Natural killer cell treated with Interleukin-12 subunit alpha and Interleukin-12 subunit beta and Interleukin-15 and Interleukin-18, amount 100 ng/mL, for 72 hours (primary cell): ENCODE measurements at regions not wholly inside any gene's neighbourhood (a gene's known extent, or its start where the extent isn't known, plus 50 kb on each side); places are given as distances from the start of the nearest gene placed in this dataset.
"Not testable (repeated sequence)": the region's sequence is repeated elsewhere in the genome, so short reads cannot be mapped to it uniquely, and the experiment has no call there.

Experiments
- ATAC-seq, 2 donors: fragments of 150-1000 bp; cut with Tn5 transposase in 1 of 2; sonication (Bioruptor Pico), chemical (Tn5 transposase) in 1 of 2; 2 replicates each; pipeline ENCODE4 v1.10.0; 2021
- DNase-seq: peaks from one replicate; pipeline ENCODE4 v3.0.0; 2022; ENCODE audit warnings: low spot score
- H3K27ac Mint-ChIP-seq, 2 donors: 1 replicate in 1 of 2; 2 replicates in 1 of 2; pipeline ENCODE4 v1.8.0; 2022; ENCODE audit warnings: mixed read lengths in 2 of 2, mild to moderate bottlenecking in 1 of 2, moderate library complexity in 1 of 2
- H3K27me3 Mint-ChIP-seq, 2 donors: 1 replicate in 1 of 2; 2 replicates in 1 of 2; pipeline ENCODE4 v1.8.0; 2022; ENCODE audit warnings: mixed read lengths in 2 of 2
- H3K36me3 Mint-ChIP-seq: one replicate; pipeline ENCODE4 v1.8.0; 2022; ENCODE audit warnings: mixed read lengths
- H3K4me1 Mint-ChIP-seq, 2 donors: 1 replicate in 1 of 2; 2 replicates in 1 of 2; pipeline ENCODE4 v1.8.0; 2022; ENCODE audit warnings: low read depth in 2 of 2, mixed read lengths in 2 of 2, mild to moderate bottlenecking in 1 of 2
- H3K4me3 Mint-ChIP-seq: one replicate; pipeline ENCODE4 v1.8.0; 2022; ENCODE audit warnings: mixed read lengths
- H3K9me3 Mint-ChIP-seq: 2 replicates; pipeline ENCODE4 v1.8.0; 2022; ENCODE audit warnings: mixed read lengths

- ATAC-seq, result no peak
- Mint-ChIP-seq H3K4me3 (no peak overlapping the region), H3K27ac (no peak overlapping the region), H3K27me3 (peaks cover 0 to 5% of the 10 kb centered on the region in 2 donors), H3K9me3 (no peaks in the 10 kb centered on the region), H3K4me1 (no peaks in the 10 kb centered on the region), H3K36me3 (peaks cover under 1% of the 10 kb centered on the region)
- no peak for DNase-seq
Observed at GRCh38 chr13:50485979-50486935, 357.2 kb downstream of the DLEU7 start.

GRCh38 chr13:50493683-50494082 is 349.8 kb downstream of the DLEU7 start:
- H3K9me3 Mint-ChIP-seq, result no peaks in the 10 kb centered on the region
- DNase-seq, result no peak
- no peak for ATAC-seq
- no peaks in the 10 kb centered on the region for H3K4me1 Mint-ChIP-seq
- no peak overlapping the region for H3K4me3 Mint-ChIP-seq
- no peaks in the 10 kb centered on the region for H3K27me3 Mint-ChIP-seq
- no peak overlapping the region for H3K27ac Mint-ChIP-seq
- no peaks in the 10 kb centered on the region for H3K36me3 Mint-ChIP-seq

GRCh38 chr13:50494138-50494537 is 349.4 kb downstream of the DLEU7 start:
- Mint-ChIP-seq H3K9me3 (no peaks in the 10 kb centered on the region), H3K27me3 (no peaks in the 10 kb centered on the region), H3K36me3 (no peaks in the 10 kb centered on the region), H3K4me3 (no peak overlapping the region), H3K27ac (no peak overlapping the region), H3K4me1 (no peaks in the 10 kb centered on the region)
- DNase-seq, result no peak
- no peak for ATAC-seq

DNA sequence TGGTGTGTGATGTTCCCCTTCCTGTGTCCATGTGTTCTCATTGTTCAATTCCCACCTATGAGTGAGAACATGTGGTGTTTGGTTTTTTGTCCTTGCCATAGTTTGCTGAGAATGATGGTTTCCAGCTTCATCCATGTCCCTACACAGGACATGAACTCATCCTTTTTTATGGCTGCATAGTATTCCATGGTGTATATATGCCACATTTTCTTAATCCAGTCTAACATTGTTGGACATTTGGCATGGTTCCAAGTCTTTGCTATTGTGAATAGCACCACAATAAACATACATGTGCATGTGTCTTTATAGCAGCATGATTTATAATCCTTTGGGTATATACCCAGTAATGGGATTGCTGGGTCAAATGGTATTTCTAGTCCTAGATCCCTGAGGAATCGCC is 340.3 kb downstream of the DLEU7 start:
- not testable (repeated sequence) for H3K4me3 Mint-ChIP-seq, ATAC-seq, H3K36me3 Mint-ChIP-seq

DNA sequence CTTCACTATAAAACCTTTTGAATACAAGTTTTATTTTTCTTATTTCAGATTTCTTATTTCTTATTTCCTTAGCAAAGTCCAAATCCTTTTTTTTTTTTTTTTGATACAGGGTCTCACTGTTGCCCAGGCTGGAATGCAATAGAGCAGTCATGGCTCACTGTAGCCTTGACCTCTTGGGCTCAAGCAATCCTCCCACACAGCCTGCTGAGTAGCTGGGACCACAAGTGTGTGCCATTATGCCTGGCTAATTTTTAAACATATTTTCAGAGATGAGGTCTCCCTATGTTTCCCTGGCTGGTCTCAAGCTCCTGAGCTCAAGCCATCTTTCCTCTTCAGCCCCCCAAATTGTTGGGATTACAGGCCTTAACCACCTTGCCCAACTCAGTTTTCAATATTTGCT is 334.3 kb downstream of the DLEU7 start:
- H3K4me3 Mint-ChIP-seq, result no peak overlapping the region
- H3K9me3 Mint-ChIP-seq, result peaks cover 4% of the 10 kb centered on the region
- H3K27me3 Mint-ChIP-seq, result no peaks in the 10 kb centered on the region
- H3K27ac Mint-ChIP-seq, result no peak overlapping the region
- peaks cover 4% of the 10 kb centered on the region for H3K36me3 Mint-ChIP-seq
- DNase-seq (no peak), ATAC-seq (no peak)
- peaks cover 0 to 2% of the 10 kb centered on the region in 2 donors for H3K4me1 Mint-ChIP-seq

More for the DNA sequence above, 340.3 kb downstream of the DLEU7 start:
- H3K9me3 Mint-ChIP-seq, H3K27me3 Mint-ChIP-seq, DNase-seq, H3K27ac Mint-ChIP-seq, H3K4me1 Mint-ChIP-seq: not testable (repeated sequence)

GRCh38 chr13:50509771-50510441 is 333.6 kb downstream of the DLEU7 start:
- ATAC-seq, result peak in 1 of 2 donors; percentile 64
- no peaks in the 10 kb centered on the region for H3K27me3 Mint-ChIP-seq

GRCh38 chr13:50510885-50511545 is 332.5 kb downstream of the DLEU7 start:
- not testable (repeated sequence) for H3K36me3 Mint-ChIP-seq, H3K27ac Mint-ChIP-seq, H3K4me3 Mint-ChIP-seq, H3K9me3 Mint-ChIP-seq, ATAC-seq, DNase-seq, H3K27me3 Mint-ChIP-seq, H3K4me1 Mint-ChIP-seq

More at GRCh38 chr13:50509771-50510441, 333.6 kb downstream of the DLEU7 start:
- peaks cover 4% of the 10 kb centered on the region for H3K36me3 Mint-ChIP-seq
- peaks cover 0 to 3% of the 10 kb centered on the region in 2 donors for H3K4me1 Mint-ChIP-seq
- no peaks in the 10 kb centered on the region for H3K9me3 Mint-ChIP-seq
- H3K27ac Mint-ChIP-seq, result no peak overlapping the region
- no peak overlapping the region for H3K4me3 Mint-ChIP-seq
- DNase-seq, result no peak

DNA sequence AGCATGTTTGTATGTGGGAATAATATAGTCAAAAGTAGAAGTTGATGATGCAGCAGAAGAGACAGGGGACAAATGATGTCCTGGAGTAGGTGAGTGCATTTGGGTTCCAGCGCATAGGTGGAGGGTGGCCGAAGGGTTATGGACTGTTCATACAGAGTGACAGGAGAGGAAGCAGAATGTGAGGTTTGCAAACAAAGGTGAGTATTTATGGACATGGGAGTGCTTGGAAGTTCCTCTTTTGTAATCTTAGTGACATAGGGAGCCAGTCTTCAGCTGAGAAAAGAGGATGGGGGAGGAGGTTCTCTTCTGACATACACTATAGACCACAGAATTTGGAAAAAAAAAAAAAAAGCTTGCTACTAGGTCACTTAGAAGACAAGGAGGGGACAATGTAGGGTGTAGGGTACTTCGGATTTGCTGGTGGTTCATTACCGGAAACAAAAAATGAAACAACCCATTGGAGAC is 331.6 kb downstream of the DLEU7 start:
- H3K36me3 Mint-ChIP-seq, result no peaks in the 10 kb centered on the region
- H3K27me3 Mint-ChIP-seq, result no peaks in the 10 kb centered on the region
- H3K9me3 Mint-ChIP-seq, result no peaks in the 10 kb centered on the region
- DNase-seq (no peak), ATAC-seq (peak; percentile 72 to 78)
- H3K4me3 Mint-ChIP-seq, result no peak overlapping the region
- H3K27ac Mint-ChIP-seq, result no peak overlapping the region
- peaks cover 0 to 3% of the 10 kb centered on the region in 2 donors for H3K4me1 Mint-ChIP-seq

DNA sequence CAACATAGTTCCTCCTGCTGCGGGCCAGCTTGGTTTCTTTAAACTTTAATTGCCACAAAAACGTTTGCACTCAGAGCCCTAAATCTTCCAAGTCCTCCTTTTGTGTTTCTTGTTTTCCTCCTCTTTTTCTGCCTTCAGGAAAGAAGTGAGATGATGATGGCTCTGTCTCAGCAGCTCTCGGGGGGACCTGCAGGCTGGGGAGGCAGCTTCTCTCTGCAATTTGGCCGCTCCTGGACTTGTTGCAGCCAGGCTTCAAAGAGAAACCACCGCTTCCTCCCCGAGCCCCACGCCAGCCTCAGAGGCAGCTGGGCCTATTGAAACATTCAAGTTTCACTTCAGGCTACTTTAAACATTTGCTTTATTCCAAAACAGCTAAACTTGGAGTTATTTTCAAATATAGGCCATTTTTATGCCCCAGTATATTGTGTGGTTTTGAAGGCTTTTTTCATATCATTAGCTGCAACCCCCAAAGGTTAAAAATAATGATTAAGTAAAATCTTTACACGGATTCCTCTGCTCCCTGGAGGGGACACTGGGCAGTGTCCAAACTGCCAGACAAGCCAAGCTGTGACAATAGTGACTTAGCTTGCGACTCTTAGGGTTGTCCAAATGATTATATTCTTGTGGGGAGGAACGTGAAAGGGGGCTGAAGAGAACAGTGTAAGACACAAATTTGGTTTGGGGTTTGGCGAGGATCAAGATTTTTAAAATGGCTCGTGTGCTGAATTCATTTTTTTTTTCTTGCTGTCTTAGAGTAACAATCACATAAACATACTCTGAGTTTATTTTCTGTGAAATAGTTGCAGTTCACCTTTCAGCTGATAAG is 330.8 kb downstream of the DLEU7 start:
- Mint-ChIP-seq H3K27me3 (no peaks in the 10 kb centered on the region), H3K4me3 (no peak overlapping the region), H3K27ac (no peak overlapping the region), H3K36me3 (no peaks in the 10 kb centered on the region), H3K4me1 (peaks cover 0 to 3% of the 10 kb centered on the region in 2 donors), H3K9me3 (no peaks in the 10 kb centered on the region)
- ATAC-seq (peak; percentile 87 to 91), DNase-seq (peak; percentile 72)

DNA sequence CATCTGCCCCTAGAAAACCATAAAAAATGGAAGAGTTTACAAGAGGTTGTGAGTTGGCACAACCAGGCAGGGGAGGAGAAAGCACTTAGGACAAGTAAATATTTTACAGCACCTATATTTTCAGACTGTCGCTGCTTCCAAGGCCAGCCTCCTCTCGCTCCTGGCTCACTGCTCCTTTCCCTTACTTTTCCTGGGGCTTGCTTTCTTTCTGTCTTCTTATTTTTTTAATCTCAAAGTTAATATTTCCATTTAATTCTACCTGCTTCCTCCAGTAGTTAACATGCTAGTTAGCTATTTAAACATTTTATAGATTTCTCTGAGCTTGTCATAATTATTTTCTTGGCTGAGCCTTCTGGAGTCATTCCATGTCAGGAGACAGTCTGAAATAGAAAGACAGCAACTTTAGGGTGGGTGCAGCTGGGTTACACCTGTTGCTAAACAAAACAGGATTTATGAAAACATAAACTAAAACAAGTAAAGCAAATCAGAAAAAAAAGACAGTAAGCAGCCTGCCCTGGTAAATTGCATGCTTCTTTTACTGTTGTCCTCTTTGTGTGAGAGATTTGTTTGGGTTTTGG is 330.1 kb downstream of the DLEU7 start:
- Mint-ChIP-seq H3K4me1 (peaks cover 0 to 3% of the 10 kb centered on the region in 2 donors), H3K36me3 (no peaks in the 10 kb centered on the region), H3K27me3 (no peaks in the 10 kb centered on the region), H3K27ac (no peak overlapping the region), H3K4me3 (no peak overlapping the region), H3K9me3 (no peaks in the 10 kb centered on the region)
- DNase-seq, result no peak
- ATAC-seq, result no peak

GRCh38 chr13:50514249-50514648 is 329.2 kb downstream of the DLEU7 start:
- no peak for ATAC-seq
- Mint-ChIP-seq H3K4me1 (peaks cover 0 to 3% of the 10 kb centered on the region in 2 donors), H3K9me3 (no peaks in the 10 kb centered on the region), H3K27ac (no peak overlapping the region), H3K36me3 (no peaks in the 10 kb centered on the region), H3K4me3 (no peak overlapping the region), H3K27me3 (no peaks in the 10 kb centered on the region)
- DNase-seq, result no peak

- ATAC-seq, result no peak
- Mint-ChIP-seq H3K27me3 (no peaks in the 10 kb centered on the region), H3K27ac (peak overlapping the region in 1 of 2 donors; percentile 23), H3K4me3 (no peak overlapping the region), H3K9me3 (no peaks in the 10 kb centered on the region), H3K4me1 (peaks cover 6 to 11% of the 10 kb centered on the region in 2 donors), H3K36me3 (no peaks in the 10 kb centered on the region)
- DNase-seq, result no peak
Observed at GRCh38 chr13:50518131-50518530, 325.4 kb downstream of the DLEU7 start.

DNA sequence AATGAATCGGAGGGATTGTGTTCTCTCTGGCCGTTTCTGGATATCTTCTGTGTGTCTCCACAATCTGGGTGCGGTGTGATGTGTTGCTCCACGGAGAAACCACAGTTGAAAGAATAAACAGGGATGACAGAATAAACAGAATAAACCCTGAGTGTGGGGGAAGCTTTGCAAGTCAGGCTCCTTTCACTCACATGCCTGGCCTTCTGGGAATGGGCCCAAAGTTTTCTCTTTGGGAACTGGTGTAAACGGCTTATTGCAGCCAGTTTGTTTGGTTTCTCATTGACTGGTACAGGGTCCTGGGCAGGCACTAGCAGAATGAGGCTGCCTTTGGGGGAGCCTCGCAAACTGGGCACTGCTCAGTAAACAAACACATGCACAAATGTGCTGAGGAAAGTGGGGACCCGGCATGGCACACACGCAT is 324.7 kb downstream of the DLEU7 start:
- Mint-ChIP-seq H3K27me3 (no peaks in the 10 kb centered on the region), H3K4me3 (no peak overlapping the region), H3K27ac (peak overlapping the region in 1 of 2 donors; percentile 23), H3K36me3 (no peaks in the 10 kb centered on the region), H3K4me1 (peaks cover 6 to 11% of the 10 kb centered on the region in 2 donors), H3K9me3 (no peaks in the 10 kb centered on the region)
- DNase-seq (no peak), ATAC-seq (no peak)
